Caki2 (cell line): ENCODE measurements at regions not wholly inside any gene's neighbourhood (a gene's known extent, or its start where the extent isn't known, plus 50 kb on each side); places are given as distances from the start of the nearest gene placed in this dataset.
"Not testable (repeated sequence)": the region's sequence is repeated elsewhere in the genome, so short reads cannot be mapped to it uniquely, and the experiment has no call there.

Experiments
- DNase-seq: peaks from one replicate; pipeline ENCODE4 v3.0.0-alpha.2; 2015; ENCODE audit warnings: low read depth
- in situ Hi-C: cut with HindIII; loops from 2 replicates; pipeline ENCODE4 v1.10.0; 2016; ENCODE audit warnings: low sequenced_read_pairs, low pct_unique_long_range_greater_than_20kb, mixed read lengths

DNA sequence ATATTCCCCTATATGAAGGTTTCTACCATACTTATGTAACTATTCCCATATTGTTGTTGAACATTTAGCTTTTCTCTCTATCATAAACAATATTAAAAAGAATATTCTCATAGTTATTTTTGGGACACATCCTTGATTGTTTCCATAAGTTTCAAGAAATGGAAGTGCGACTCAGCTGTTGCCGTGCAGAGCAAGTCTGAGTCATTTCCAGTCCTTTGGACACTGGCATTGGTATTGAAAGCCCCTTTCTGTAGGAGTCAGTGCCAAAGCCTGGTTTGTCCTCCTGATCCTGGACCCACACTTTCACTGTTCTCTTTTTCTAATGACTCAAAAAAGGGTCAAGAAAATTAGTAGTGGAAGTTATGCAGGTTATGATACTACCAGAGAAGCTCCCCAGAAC, 108.3 kb upstream of the DIAPH2 start:
- no peak for DNase-seq

DNA sequence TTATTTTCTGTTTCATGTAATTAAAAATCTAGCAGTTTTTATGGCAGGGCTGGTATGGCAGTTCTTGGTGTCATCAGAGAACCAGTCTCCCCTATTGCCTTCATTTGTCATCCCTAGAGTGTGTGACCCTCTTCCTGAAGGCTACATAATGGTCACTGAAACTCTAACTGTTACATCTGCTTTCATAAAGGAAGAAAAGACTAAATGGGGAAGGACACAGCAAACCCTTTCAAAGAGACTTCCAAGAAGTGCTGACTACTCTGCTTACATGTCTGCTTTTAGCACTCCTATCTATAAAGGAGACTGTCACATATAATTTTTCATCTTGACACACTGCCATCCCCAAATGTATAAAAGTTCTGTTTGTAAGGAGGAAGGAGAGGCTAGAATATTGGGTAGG, 105.9 kb upstream of the DIAPH2 start:
- DNase-seq, result no peak
- in situ Hi-C loops, result no loop called here

More for the DNA sequence above, 108.3 kb upstream of the DIAPH2 start:
- in situ Hi-C loops, result no loop called here

DNA sequence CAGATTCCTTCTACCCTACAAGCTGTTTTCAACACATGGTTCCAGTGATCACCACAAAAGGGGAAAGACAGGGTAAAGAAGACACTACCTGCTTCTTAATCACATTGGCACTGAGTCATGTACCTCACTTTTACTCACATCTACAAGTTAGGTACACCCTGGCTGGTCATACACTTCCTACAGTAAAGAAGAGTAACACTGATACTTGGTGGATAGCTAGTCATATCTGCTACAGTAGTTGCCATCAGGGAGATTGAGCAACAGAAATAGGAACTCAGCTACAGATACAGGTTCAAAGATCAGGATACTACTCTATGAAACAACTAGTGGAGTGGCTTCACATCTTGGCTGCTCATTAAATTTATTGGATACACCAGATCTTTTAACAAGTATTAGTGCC, 105.4 kb upstream of the DIAPH2 start:
- in situ Hi-C loops, result no loop called here

DNA sequence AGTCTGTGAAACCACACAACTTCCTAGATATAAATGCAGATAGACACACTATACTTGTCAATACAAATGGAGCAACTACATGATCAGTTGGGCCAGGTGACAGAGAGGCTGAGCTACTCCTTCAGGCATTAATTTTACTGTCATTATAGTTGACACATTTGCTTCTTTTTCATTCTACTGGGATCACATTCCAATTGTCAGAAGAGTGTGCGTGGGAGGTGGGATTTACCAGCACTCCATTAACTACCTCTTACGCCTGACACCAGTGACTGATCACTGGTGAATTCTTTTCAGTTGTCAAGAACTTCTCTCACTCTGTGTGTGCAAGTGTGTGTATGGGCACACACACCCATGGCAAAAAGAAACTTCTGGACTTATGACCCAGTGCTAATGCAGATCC, 94.2 kb upstream of the DIAPH2 start:
- DNase-seq, result no peak
- in situ Hi-C loops, result no loop called here

More for the DNA sequence above, 105.4 kb upstream of the DIAPH2 start:
- DNase-seq, result no peak

DNA sequence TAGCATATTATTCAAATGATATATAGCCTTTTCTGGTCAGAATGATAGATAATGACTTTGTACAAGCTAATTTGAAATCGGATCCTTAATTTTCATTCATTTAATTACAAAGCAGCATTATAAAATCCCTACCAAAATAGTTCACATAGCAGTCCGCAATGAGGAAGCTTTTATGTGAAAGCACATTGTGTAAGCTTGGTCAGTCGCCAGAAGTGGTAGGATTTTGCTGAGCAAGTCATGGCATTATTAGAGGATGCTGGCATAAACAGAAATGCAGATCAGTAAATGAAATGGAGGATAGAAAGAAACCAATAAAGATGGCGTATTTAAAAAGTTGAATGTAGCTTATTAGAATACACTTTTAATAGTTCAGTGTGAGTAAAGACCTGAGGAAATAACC, 93.2 kb upstream of the DIAPH2 start:
- no peak for DNase-seq
- in situ Hi-C loops, result no loop called here

DNA sequence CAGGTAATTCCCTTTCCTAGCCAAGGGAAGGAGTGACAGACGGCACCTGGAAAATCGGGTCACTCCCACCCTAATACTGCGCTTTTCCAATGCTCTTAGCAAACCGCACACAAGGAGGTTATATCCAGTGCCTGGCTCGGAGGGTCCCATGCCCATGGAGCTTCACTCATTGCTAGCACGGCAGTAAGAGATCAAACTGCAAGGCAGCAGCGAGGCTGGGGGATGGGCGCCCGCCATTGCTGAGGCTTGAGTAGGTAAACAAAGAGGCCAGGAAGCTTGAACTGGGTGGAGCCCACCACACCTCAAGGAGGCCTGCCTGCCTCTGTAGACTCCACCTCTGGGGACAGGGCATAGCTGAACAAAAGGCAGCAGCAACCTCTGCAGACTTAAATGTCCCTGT, 86.8 kb upstream of the DIAPH2 start:
- DNase-seq, in situ Hi-C loops: not testable (repeated sequence)

DNA sequence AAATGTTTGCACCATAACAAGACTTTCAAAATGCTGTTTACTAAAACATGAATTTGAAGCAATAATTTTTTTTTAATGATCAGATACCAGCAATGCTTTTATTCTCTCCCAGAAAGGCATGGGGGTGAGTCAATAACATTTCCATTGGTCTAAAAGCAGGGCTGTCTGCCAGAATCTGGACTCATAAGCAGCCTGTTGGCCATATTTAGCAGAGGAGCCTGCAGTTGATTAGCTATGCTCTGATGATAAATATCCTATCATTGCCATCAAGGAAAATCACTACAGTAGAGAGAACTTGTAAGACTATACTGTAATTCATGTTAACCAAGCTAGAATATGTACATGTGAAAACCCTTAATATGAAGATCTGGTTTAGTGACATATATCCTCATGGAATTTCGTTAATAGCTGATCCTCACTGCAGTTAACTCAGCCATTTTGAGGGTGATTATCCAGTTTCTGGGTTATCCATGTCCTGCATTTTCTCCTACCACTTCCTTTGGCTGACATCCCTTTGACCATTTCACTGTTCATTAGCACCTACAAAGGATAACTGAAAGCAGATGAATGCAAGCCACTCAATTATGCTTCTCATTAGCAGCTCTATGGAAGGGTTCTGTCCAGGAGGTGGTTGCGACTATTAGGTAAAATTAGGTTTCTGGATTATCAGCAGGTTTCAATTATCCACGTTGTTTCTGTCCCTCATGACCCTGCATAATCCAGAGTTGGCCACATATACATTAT, 72.9 kb upstream of the DIAPH2 start:
- in situ Hi-C loops, result no loop called here

DNA sequence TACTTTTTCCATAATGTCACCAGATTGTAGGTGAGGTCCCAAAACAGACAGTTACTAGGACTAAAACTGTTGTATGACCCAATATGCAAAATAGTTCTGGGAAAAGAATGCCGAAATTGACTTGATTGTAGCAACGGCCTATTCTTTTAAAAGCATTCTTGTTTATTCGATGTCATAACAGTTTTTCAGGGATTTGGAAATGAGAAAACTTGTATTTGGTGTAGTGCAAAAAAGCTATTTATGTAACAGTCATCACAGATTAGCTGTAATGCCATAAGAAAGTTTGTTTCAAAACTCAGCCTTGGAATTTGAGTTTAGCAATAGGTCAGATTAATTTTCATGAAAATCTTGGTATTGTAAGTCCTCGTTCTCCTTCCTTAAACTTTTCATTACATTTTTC, 69.2 kb upstream of the DIAPH2 start:
- in situ Hi-C loops, result no loop called here

More for the DNA sequence above, 72.9 kb upstream of the DIAPH2 start:
- no peak for DNase-seq

DNA sequence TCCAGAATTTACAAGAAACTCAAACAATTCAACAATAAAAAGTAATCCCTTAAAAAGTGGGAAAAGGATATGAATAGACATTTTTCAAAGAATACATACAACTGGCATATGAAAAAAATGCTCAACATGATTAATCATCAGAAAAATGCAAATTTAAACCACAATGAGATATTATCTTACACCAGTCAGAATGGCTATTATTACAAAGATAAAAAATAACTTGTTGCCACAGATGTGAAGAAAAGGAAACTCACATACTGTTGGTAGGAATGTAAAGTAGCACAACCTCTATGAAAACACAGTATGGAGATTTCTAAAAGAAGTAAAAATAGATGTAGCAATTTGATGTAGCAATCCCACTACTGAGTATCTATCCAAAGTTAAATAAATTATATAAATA, 65.1 kb upstream of the DIAPH2 start:
- in situ Hi-C loops, result no loop called here
- no peak for DNase-seq

More for the DNA sequence above, 69.2 kb upstream of the DIAPH2 start:
- DNase-seq, result no peak

DNA sequence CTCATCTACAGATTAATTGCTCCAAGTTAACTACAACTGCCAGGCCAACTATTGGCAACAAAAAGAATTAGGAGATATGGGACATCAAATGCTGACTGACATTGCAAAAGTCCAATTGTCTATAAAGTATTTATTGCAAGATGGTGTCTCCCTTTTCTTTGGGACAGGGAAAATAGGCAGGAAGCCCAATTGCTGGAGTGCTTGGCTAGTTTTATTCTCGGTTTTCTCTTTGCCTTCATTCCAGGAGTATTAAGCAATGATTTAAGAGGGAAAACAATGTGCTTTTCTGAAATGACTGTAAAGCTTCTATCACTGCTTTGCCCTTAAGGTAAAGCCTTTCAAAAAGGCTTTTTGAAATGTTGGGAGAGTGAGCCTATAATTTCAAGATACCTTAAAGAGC, 62.8 kb upstream of the DIAPH2 start:
- in situ Hi-C loops, result no loop called here
- no peak for DNase-seq
